Thyroid gland (tissue), 4 donors: ENCODE measurements at regions not wholly inside any gene's neighbourhood (a gene's known extent, or its start where the extent isn't known, plus 50 kb on each side); places are given as distances from the start of the nearest gene placed in this dataset.

Experiments used
- DNase-seq, 2 donors: peaks; one replicate each; pipeline ENCODE4 v3.0.0-alpha.2; 2019
- H3K27ac ChIP-seq, 3 donors: fragments of 200-600 bp; sonication (generic); 1 replicate in 2 of 3; 2 replicates in 1 of 3; pipeline ENCODE4 v1.5.1; 2016 to 2019; ENCODE audit warnings: mild to moderate bottlenecking in 1 of 3, moderate library complexity in 1 of 3
- H3K27me3 ChIP-seq: fragments of 200-600 bp; sonication (generic); one replicate; pipeline ENCODE4 v1.5.1; 2019
- H3K36me3 ChIP-seq, 2 donors: fragments of 200-600 bp; sonication (generic); one replicate each; pipeline ENCODE4 v1.5.1; 2016 to 2019
- H3K4me1 ChIP-seq, 2 donors: fragments of 200-600 bp; sonication (generic); one replicate each; pipeline ENCODE4 v1.5.1; 2017 to 2019
- H3K4me3 ChIP-seq, 3 donors: fragments of 200-600 bp; sonication (generic); replicated peaks in 1 of 3; 1 replicate in 2 of 3; 2 replicates in 1 of 3; pipeline ENCODE4 v1.5.1; 2016; ENCODE audit warnings: mild to moderate bottlenecking in 1 of 3
- H3K9me3 ChIP-seq: fragments of 200-600 bp; sonication (generic); one replicate; pipeline ENCODE4 v1.5.1; 2017
- POLR2A ChIP-seq, 2 donors: fragments of 450-650 bp; IDR thresholded peaks; one replicate each; pipeline ENCODE4 v1.6.1; 2017; ENCODE audit warnings: antibody characterized with exemption in 2 of 2, mild to moderate bottlenecking in 2 of 2, moderate library complexity in 1 of 2
- WGBS, 2 donors: methylation state at CpG; one replicate each; pipeline ENCODE4 v1.1.5; 2017; 5-methylcytosine and 5-hydroxymethylcytosine counted together
- intact Hi-C: fragments of 100-400 bp; cut with DNase I; formaldehyde crosslinking; loops from one replicate; pipeline ENCODE4 v1.15.1; 2023
- TF ChIP-seq, protein P1 (sequence below), 6 experiments: fragments of 200-600 bp in 3 of 6; fragments of 450-650 bp in 3 of 6; sonication (generic) in 3 of 6; IDR thresholded peaks; one replicate each; pipeline ENCODE4 v1.5.1; 2016 to 2019; ENCODE audit warnings: antibody characterized with exemption in 6 of 6, mild to moderate bottlenecking in 2 of 6, inconsistent platforms in 1 of 6, moderate library complexity in 1 of 6

GRCh38 chr15:94098921-94099573 lies 132.3 kb upstream of the MCTP2 start:
- H3K27me3 ChIP-seq, result no peaks in the 10 kb centered on the region
- no peaks in the 10 kb centered on the region for H3K4me1 ChIP-seq
- TF ChIP-seq, protein P1, sequence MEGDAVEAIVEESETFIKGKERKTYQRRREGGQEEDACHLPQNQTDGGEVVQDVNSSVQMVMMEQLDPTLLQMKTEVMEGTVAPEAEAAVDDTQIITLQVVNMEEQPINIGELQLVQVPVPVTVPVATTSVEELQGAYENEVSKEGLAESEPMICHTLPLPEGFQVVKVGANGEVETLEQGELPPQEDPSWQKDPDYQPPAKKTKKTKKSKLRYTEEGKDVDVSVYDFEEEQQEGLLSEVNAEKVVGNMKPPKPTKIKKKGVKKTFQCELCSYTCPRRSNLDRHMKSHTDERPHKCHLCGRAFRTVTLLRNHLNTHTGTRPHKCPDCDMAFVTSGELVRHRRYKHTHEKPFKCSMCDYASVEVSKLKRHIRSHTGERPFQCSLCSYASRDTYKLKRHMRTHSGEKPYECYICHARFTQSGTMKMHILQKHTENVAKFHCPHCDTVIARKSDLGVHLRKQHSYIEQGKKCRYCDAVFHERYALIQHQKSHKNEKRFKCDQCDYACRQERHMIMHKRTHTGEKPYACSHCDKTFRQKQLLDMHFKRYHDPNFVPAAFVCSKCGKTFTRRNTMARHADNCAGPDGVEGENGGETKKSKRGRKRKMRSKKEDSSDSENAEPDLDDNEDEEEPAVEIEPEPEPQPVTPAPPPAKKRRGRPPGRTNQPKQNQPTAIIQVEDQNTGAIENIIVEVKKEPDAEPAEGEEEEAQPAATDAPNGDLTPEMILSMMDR (IDR thresholded peaks at IDR 0.05), result no peak
- TF ChIP-seq POLR2A (IDR thresholded peaks at IDR 0.05), result no peak
- intact Hi-C loops, result no loop called here
- H3K4me3 ChIP-seq, result no peak overlapping the region
- no peak for DNase-seq
- WGBS, 2 donors, result 68 to 74% methylated on average over 5 of the region's 5 CpGs
- H3K36me3 ChIP-seq, result no peaks in the 10 kb centered on the region
- no peak overlapping the region for H3K27ac ChIP-seq
- no peaks in the 10 kb centered on the region for H3K9me3 ChIP-seq

- no peaks in the 10 kb centered on the region for H3K36me3 ChIP-seq
- H3K4me3 ChIP-seq, result no peak overlapping the region
- TF ChIP-seq, protein P1 (IDR thresholded peaks at IDR 0.05), result no peak
- no peak for TF ChIP-seq POLR2A (IDR thresholded peaks at IDR 0.05)
- intact Hi-C loops, result no loop called here
- H3K27ac ChIP-seq, result no peak overlapping the region
- no peaks in the 10 kb centered on the region for H3K27me3 ChIP-seq
- H3K9me3 ChIP-seq, result no peaks in the 10 kb centered on the region
- WGBS, 2 donors, result 84 to 94% methylated on average over 6 of the region's 6 CpGs
- DNase-seq, result no peak
- H3K4me1 ChIP-seq, result no peaks in the 10 kb centered on the region
Measured at GRCh38 chr15:94097552-94097951, 133.8 kb upstream of the MCTP2 start.

- Histone ChIP-seq H3K27ac (no peak overlapping the region), H3K9me3 (no peaks in the 10 kb centered on the region), H3K36me3 (no peaks in the 10 kb centered on the region), H3K4me1 (no peaks in the 10 kb centered on the region), H3K27me3 (no peaks in the 10 kb centered on the region), H3K4me3 (no peak overlapping the region)
- no peak for DNase-seq
- 81 to 87% methylated on average over 1 of the region's 1 CpG for WGBS, 2 donors
- intact Hi-C loops, result no loop called here
- TF ChIP-seq POLR2A (IDR thresholded peaks at IDR 0.05), result no peak
- TF ChIP-seq, protein P1 (IDR thresholded peaks at IDR 0.05), result no peak
Measured at GRCh38 chr15:94094310-94094709, 137.1 kb upstream of the MCTP2 start.

DNA sequence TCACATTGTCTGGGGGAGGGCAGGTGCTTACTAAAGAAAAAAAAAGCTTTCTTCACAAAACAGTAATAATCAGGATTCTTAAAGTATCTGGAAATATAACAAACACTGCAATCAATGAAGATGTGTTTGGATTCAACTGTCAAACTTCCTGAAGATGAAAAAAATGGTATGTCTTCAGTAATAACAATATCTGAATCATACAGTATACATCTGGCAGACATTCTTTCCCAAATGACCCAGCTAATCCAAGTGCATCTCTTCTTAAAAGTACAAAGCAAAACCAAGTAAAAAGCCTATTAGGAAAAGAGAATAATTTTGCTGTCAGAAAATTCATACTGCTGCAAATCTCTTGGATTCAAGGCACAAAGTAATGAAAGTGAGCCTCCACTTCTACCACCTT lies 145.0 kb upstream of the MCTP2 start:
- intact Hi-C loops, result no loop called here
- Histone ChIP-seq H3K9me3 (no peaks in the 10 kb centered on the region), H3K4me3 (no peak overlapping the region), H3K4me1 (no peaks in the 10 kb centered on the region), H3K27me3 (no peaks in the 10 kb centered on the region), H3K27ac (no peak overlapping the region), H3K36me3 (no peaks in the 10 kb centered on the region)
- no peak for DNase-seq
- TF ChIP-seq, protein P1 (IDR thresholded peaks at IDR 0.05), result no peak
- no peak for TF ChIP-seq POLR2A (IDR thresholded peaks at IDR 0.05)

DNA sequence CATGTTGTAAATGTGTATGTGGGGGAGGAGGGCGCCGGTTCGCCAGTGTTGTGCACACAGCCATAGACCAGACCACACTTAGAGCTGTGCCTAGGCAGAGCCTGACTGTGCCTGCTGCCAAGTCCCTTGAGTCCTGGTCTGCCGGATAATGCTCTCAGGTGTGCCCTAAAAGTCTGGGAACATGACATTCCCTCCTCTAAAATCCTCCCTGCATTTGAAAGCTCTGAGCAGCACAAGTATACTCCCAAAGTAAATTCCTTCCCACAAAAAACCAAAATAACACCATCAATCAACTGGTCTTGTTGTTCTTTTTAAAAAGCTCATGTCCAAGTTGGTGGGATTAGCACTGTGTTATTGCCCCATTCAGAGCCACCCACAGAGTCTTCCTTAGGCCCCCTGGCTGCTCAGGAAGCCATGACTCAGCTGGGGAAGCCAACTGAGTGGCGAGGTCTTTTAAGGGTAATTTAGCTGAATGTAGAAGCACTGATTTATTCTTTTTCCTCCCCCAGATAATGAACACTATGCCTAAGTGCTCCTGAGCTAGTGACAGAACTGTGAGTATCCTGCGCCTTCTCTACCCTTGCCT lies 147.8 kb upstream of the MCTP2 start:
- H3K9me3 ChIP-seq, result no peaks in the 10 kb centered on the region
- intact Hi-C loops, result no loop called here
- H3K4me1 ChIP-seq, result no peaks in the 10 kb centered on the region
- 61 to 79% methylated on average over 6 of the region's 6 CpGs for WGBS, 2 donors
- no peak for DNase-seq
- no peak for TF ChIP-seq POLR2A (IDR thresholded peaks at IDR 0.05)
- TF ChIP-seq, protein P1 (IDR thresholded peaks at IDR 0.05), result no peak
- H3K27ac ChIP-seq, result no peak overlapping the region
- H3K36me3 ChIP-seq, result no peaks in the 10 kb centered on the region
- H3K27me3 ChIP-seq, result no peaks in the 10 kb centered on the region
- H3K4me3 ChIP-seq, result no peak overlapping the region
